PC-9 (cell line): ENCODE measurements at regions not wholly inside any gene's neighbourhood (a gene's known extent, or its start where the extent isn't known, plus 50 kb on each side); places are given as distances from the start of the nearest gene placed in this dataset.

Source experiments
- BruUV-seq: library from RNA; stranded (reverse); fragments of 400-500 nt; replicated peaks from 2 replicates; lab custom pipeline; 2021; lab: Mats Ljungman, UMichigan
- CTCF ChIA-PET: fragments of 300-600 bp; sonication (Branson Sonifier 250); formaldehyde crosslinking; loops from one replicate; lab custom pipeline; 2022; ENCODE audit warnings: antibody characterized with exemption; lab: Charles Lee
- POLR2A ChIA-PET: fragments of 300-600 bp; sonication (Branson Sonifier 250); formaldehyde crosslinking; loops from one replicate; lab custom pipeline; 2022; ENCODE audit warnings: antibody characterized with exemption; ENCODE audit not compliant: unreplicated experiment; lab: Charles Lee
- DNase-seq, 2 experiments: peaks; one replicate each; pipeline versions ENCODE4 v3.0.0 to v3.0.0-alpha.2; 2015 to 2022; ENCODE audit warnings: mixed read lengths in 1 of 2
- H2AFZ ChIP-seq: fragments of 200-600 bp; sonication (generic); 2 replicates; pipeline ENCODE4 v1.8.1; 2017; ENCODE audit warnings: antibody characterized with exemption
- H3F3A ChIP-seq: fragments of 200-600 bp; sonication (generic); 2 replicates; pipeline ENCODE4 v1.8.1; 2017; ENCODE audit warnings: antibody characterized with exemption, mild to moderate bottlenecking, low read depth; ENCODE audit not compliant: insufficient read depth
- H3K27ac ChIP-seq: fragments of 200-600 bp; sonication (generic); 2 replicates; pipeline ENCODE4 v1.6.1; 2016; ENCODE audit warnings: mixed run types
- H3K27me3 ChIP-seq: fragments of 200-600 bp; sonication (generic); 2 replicates; pipeline ENCODE4 v1.6.1; 2016; ENCODE audit warnings: low read depth, mixed run types; ENCODE audit not compliant: insufficient read depth
- H3K36me3 ChIP-seq: fragments of 200-600 bp; sonication (generic); 2 replicates; pipeline ENCODE4 v1.6.1; 2016; ENCODE audit warnings: low read depth, mixed run types
- H3K4me1 ChIP-seq: fragments of 200-600 bp; sonication (generic); replicated peaks from 2 replicates; pipeline ENCODE4 v1.6.1; 2016; ENCODE audit warnings: mixed run types; ENCODE audit not compliant: insufficient read depth
- H3K4me2 ChIP-seq: fragments of 200-600 bp; sonication (generic); 2 replicates; pipeline ENCODE4 v1.6.1; 2017; ENCODE audit warnings: mixed run types
- H3K4me3 ChIP-seq: fragments of 200-600 bp; sonication (generic); 2 replicates; pipeline ENCODE4 v1.6.1; 2016; ENCODE audit warnings: mixed run types
- H3K79me2 ChIP-seq: fragments of 200-600 bp; sonication (generic); 2 replicates; pipeline ENCODE4 v1.6.1; 2017; ENCODE audit warnings: low read depth, mixed run types
- H3K9me2 ChIP-seq: fragments of 200-600 bp; sonication (generic); 2 replicates; pipeline ENCODE4 v1.8.1; 2017; ENCODE audit warnings: mild to moderate bottlenecking; ENCODE audit not compliant: insufficient read depth
- H3K9me3 ChIP-seq: fragments of 200-600 bp; sonication (generic); 2 replicates; pipeline ENCODE4 v1.8.1; 2016; ENCODE audit warnings: low read depth; ENCODE audit not compliant: insufficient read depth
- H4K20me1 ChIP-seq: fragments of 200-600 bp; sonication (generic); 2 replicates; pipeline ENCODE4 v1.8.1; 2017; ENCODE audit not compliant: insufficient read depth
- EZH2 ChIP-seq: fragments of 200-600 bp; sonication (generic); IDR thresholded peaks from 2 replicates; pipeline ENCODE4 v1.8.0; 2017; ENCODE audit warnings: antibody characterized with exemption, low read depth
- intact Hi-C: fragments of 100-400 bp; cut with micrococcal nuclease; formaldehyde crosslinking; loops from one replicate; pipeline ENCODE4 v1.10.0; 2022; ENCODE audit not compliant: unreplicated experiment
- TF ChIP-seq, protein P1 (sequence below): fragments of 200-600 bp; sonication (generic); conservative IDR thresholded peaks from 2 replicates; pipeline ENCODE4 v1.6.1; 2017; ENCODE audit warnings: mixed run types, antibody characterized with exemption, mild to moderate bottlenecking, moderate library complexity

- DNase-seq, result no peak
- TF ChIP-seq, protein P1, sequence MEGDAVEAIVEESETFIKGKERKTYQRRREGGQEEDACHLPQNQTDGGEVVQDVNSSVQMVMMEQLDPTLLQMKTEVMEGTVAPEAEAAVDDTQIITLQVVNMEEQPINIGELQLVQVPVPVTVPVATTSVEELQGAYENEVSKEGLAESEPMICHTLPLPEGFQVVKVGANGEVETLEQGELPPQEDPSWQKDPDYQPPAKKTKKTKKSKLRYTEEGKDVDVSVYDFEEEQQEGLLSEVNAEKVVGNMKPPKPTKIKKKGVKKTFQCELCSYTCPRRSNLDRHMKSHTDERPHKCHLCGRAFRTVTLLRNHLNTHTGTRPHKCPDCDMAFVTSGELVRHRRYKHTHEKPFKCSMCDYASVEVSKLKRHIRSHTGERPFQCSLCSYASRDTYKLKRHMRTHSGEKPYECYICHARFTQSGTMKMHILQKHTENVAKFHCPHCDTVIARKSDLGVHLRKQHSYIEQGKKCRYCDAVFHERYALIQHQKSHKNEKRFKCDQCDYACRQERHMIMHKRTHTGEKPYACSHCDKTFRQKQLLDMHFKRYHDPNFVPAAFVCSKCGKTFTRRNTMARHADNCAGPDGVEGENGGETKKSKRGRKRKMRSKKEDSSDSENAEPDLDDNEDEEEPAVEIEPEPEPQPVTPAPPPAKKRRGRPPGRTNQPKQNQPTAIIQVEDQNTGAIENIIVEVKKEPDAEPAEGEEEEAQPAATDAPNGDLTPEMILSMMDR, result no peak
- no peak for TF ChIP-seq EZH2
- intact Hi-C loops, result no loop called here
- Histone ChIP-seq H4K20me1 (no peaks in the 10 kb centered on the region), H3K4me2 (no peak overlapping the region), H3K4me3 (no peak overlapping the region), H3K27me3 (no peaks in the 10 kb centered on the region), H3K27ac (no peak overlapping the region), H3K9me2 (no peaks in the 10 kb centered on the region), H3K36me3 (no peaks in the 10 kb centered on the region), H2AFZ (no peak overlapping the region), H3K79me2 (no peaks in the 10 kb centered on the region), H3K4me1 (no peaks in the 10 kb centered on the region), H3F3A (no peaks in the 10 kb centered on the region), H3K9me3 (no peaks in the 10 kb centered on the region)
- CTCF ChIA-PET, result no interaction called here
- BruUV-seq, result no TSS peak
- POLR2A ChIA-PET, result no interaction called here
Measured at GRCh38 chr10:37681617-37681999, 175.8 kb downstream of the ZNF248 start.

DNA sequence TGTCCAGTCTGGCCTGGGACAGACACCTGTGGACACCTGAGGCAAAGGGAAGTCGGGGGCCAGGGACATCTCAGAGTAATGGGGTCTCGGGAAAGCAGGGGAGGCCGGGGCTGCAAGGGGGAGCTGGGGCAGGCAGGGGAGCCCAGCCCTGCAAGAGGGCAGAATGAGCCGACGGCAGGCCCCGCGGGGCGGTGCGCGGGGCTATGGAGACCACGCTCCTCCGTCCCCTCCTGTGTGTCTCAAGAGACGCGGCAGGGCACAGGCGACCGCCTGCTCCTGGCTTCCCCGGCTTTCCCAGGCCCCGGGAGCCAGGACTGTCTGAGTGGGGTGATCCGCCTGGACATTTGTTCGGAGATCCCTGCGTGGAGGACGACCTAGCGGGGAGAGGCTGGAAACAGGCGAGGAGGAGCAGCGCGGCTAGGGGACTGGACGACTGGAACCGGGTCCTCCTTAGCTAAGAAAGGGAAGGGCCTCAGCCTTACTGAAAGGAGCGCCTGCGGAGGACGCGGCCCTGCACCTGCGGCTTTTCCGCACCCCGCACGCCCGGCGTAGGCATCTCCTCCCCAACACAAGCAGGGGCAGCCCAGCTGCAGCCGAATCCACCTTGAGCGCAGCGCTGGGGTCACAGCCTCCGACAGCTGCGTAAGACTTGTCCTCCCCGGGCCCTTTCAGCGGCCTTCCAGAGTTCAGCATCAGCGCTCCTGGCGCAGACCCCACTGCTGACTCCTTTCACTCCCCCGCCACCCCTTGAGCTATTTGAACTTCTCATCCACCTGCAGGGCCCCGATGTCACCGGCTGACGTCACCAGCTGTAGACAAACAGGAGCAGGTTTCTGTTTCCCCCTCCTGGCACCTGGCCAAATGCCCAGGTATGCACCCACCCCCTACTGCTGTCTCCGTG is 176.4 kb downstream of the ZNF248 start:
- intact Hi-C loops, result no loop called here
- POLR2A ChIA-PET, result no interaction called here

DNA sequence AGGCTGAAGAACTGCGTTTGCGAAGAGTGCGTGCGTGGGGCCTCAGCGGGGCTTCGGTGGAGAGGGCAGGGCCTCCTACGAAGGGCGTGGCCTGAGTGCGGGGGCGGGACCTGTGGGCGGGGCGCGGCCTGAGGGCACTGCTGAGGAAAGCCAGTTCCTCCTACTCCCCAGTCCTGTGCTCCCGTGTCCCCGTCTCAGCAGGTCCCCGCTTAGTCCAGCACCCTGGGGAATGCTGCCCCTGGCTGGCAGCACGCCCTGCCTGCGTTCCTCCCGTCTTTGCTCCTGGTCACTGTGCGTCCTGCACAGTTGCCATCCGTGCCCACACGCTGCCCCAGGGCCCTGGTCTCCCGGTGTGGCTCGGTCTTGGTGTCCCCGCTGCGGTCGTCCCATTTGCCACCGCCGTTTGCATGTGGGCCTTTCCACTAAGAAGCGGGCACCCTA is 177.1 kb downstream of the ZNF248 start:
- Histone ChIP-seq H3K27me3 (no peaks in the 10 kb centered on the region), H3K9me3 (no peaks in the 10 kb centered on the region), H3K9me2 (no peaks in the 10 kb centered on the region), H3K4me3 (no peak overlapping the region), H3K4me2 (no peak overlapping the region), H3F3A (no peaks in the 10 kb centered on the region), H3K79me2 (no peaks in the 10 kb centered on the region), H3K27ac (no peak overlapping the region), H4K20me1 (no peaks in the 10 kb centered on the region), H3K4me1 (no peaks in the 10 kb centered on the region), H2AFZ (no peak overlapping the region), H3K36me3 (no peaks in the 10 kb centered on the region)
- TF ChIP-seq, protein P1, result no peak
- TF ChIP-seq EZH2, result no peak
- intact Hi-C loops, result no loop called here
- BruUV-seq, result no TSS peak
- DNase-seq, result no peak
- ChIA-PET POLR2A (no interaction called here), CTCF (no interaction called here)

More for the DNA sequence above, 176.4 kb downstream of the ZNF248 start:
- no peaks in the 10 kb centered on the region for H3K27me3 ChIP-seq
- no peak overlapping the region for H3K27ac ChIP-seq
- DNase-seq, result no peak
- no peak overlapping the region for H3K4me3 ChIP-seq
- H3K4me1 ChIP-seq, result no peaks in the 10 kb centered on the region
- H3F3A ChIP-seq, result no peaks in the 10 kb centered on the region
- no peaks in the 10 kb centered on the region for H4K20me1 ChIP-seq
- no peak overlapping the region for H3K4me2 ChIP-seq
- no TSS peak for BruUV-seq
- no peak overlapping the region for H2AFZ ChIP-seq
- TF ChIP-seq EZH2, result no peak
- TF ChIP-seq, protein P1, result no peak
- CTCF ChIA-PET, result no interaction called here
- H3K36me3 ChIP-seq, result no peaks in the 10 kb centered on the region
- no peaks in the 10 kb centered on the region for H3K9me2 ChIP-seq
- no peaks in the 10 kb centered on the region for H3K9me3 ChIP-seq
- H3K79me2 ChIP-seq, result no peaks in the 10 kb centered on the region
